ENCODE measurements at regions not wholly inside any gene's neighbourhood (a gene's known extent, or its start where the extent isn't known, plus 50 kb on each side); places are given as distances from the start of the nearest gene placed in this dataset.

GRCh38 chr11:134840945-134841344, 428.9 kb upstream of the B3GAT1 start:
- TF ChIP-seq CEBPB (IDR thresholded peaks at IDR 0.05; ENCODE audit: borderline replicate concordance, low read depth, low read length) (no peak), POLR2A (IDR thresholded peaks at IDR 0.05; ENCODE audit: insufficient read depth in 1 of 2, low read depth in 2 of 2, low read length in 2 of 2) (no peak), ZNF329 (CRISPR knock-in tag; IDR thresholded peaks at IDR 0.05; ENCODE audit: low read depth) (no peak), SP1 (IDR thresholded peaks at IDR 0.05) (no peak), SP1 (CRISPR knock-in tag; IDR thresholded peaks at IDR 0.05) (no peak), FOXM1 (CRISPR knock-in tag; IDR thresholded peaks at IDR 0.05) (no peak), CTCF (CRISPR knock-in tag; IDR thresholded peaks at IDR 0.05) (no peak)
